ENCODE measurements at regions not wholly inside any gene's neighbourhood (a gene's known extent, or its start where the extent isn't known, plus 50 kb on each side); places are given as distances from the start of the nearest gene placed in this dataset.
"Not testable (repeated sequence)": the region's sequence is repeated elsewhere in the genome, so short reads cannot be mapped to it uniquely, and the experiment has no call there.

- no peak for TF ChIP-seq CTCF (IDR thresholded peaks at IDR 0.05; ENCODE audit: borderline replicate concordance, insufficient read depth, low read depth, low read length)
- H3K4me3 ChIP-seq (ENCODE audit: low read depth, low read length), result no peak overlapping the region
Measured at GRCh38 chr5:51997949-51998348, 614.7 kb downstream of the ISL1 start.

- TF ChIP-seq CTCF (IDR thresholded peaks at IDR 0.05; ENCODE audit: borderline replicate concordance, insufficient read depth, low read depth, low read length), result peak; percentile 27; the same call in 1 of the 2 replicates
- no peak overlapping the region for H3K4me3 ChIP-seq (ENCODE audit: low read depth, low read length)
Measured at GRCh38 chr5:52007230-52007858, 624.1 kb downstream of the ISL1 start.

- TF ChIP-seq CTCF (IDR thresholded peaks at IDR 0.05; ENCODE audit: borderline replicate concordance, insufficient read depth, low read depth, low read length), result no peak
Measured at GRCh38 chr5:52010454-52010853, 627.2 kb downstream of the ISL1 start.

GRCh38 chr5:52013523-52013922 is 630.3 kb downstream of the ISL1 start:
- no peak overlapping the region for H3K4me3 ChIP-seq (ENCODE audit: low read depth, low read length)
- TF ChIP-seq CTCF (IDR thresholded peaks at IDR 0.05; ENCODE audit: borderline replicate concordance, insufficient read depth, low read depth, low read length), result no peak

More at GRCh38 chr5:52010454-52010853, 627.2 kb downstream of the ISL1 start:
- no peak overlapping the region for H3K4me3 ChIP-seq (ENCODE audit: low read depth, low read length)

- no peak overlapping the region for H3K4me3 ChIP-seq (ENCODE audit: low read depth, low read length)
- TF ChIP-seq CTCF (IDR thresholded peaks at IDR 0.05; ENCODE audit: borderline replicate concordance, insufficient read depth, low read depth, low read length), result no peak
Measured at GRCh38 chr5:52015760-52016159, 632.5 kb downstream of the ISL1 start.

- no peak overlapping the region for H3K4me3 ChIP-seq (ENCODE audit: low read depth, low read length)
- TF ChIP-seq CTCF (IDR thresholded peaks at IDR 0.05; ENCODE audit: borderline replicate concordance, insufficient read depth, low read depth, low read length), result no peak
Measured at GRCh38 chr5:52017567-52017966, 634.3 kb downstream of the ISL1 start.

- no peak overlapping the region for H3K4me3 ChIP-seq (ENCODE audit: low read depth, low read length)
- TF ChIP-seq CTCF (IDR thresholded peaks at IDR 0.05; ENCODE audit: borderline replicate concordance, insufficient read depth, low read depth, low read length), result no peak
Measured at GRCh38 chr5:52024359-52024758, 641.1 kb downstream of the ISL1 start.

GRCh38 chr5:52029836-52030235 is 646.6 kb downstream of the ISL1 start:
- H3K4me3 ChIP-seq (ENCODE audit: low read depth, low read length), result not testable (repeated sequence)
